Trophoblast cell (in vitro differentiated cells and primary cell): ENCODE measurements at regions not wholly inside any gene's neighbourhood (a gene's known extent, or its start where the extent isn't known, plus 50 kb on each side); places are given as distances from the start of the nearest gene placed in this dataset.

Experiments used
- DNase-seq, 2 donors: peaks; one replicate each; pipeline ENCODE4 v3.0.0-alpha.2; 2016
- H2AFZ ChIP-seq: 2 replicates; pipeline ENCODE4 v1.6.1; 2013; ENCODE audit warnings: low read length, moderate library complexity, mild to moderate bottlenecking; ENCODE audit not compliant: insufficient read depth, poor library complexity
- H2AK5ac ChIP-seq: 2 replicates; pipeline ENCODE4 v1.6.1; 2013; ENCODE audit warnings: mild to moderate bottlenecking, low read length
- H2BK120ac ChIP-seq: 2 replicates; pipeline ENCODE4 v1.6.1; 2013; ENCODE audit warnings: low read length, mild to moderate bottlenecking, moderate library complexity; ENCODE audit not compliant: insufficient read depth, poor library complexity
- H2BK12ac ChIP-seq: 2 replicates; pipeline ENCODE4 v1.6.1; 2013; ENCODE audit warnings: mild to moderate bottlenecking, low read length, moderate library complexity
- H2BK5ac ChIP-seq: 2 replicates; pipeline ENCODE4 v1.6.1; 2013; ENCODE audit warnings: low read length, low read depth, moderate library complexity, mild to moderate bottlenecking; ENCODE audit not compliant: poor library complexity
- H3K14ac ChIP-seq: 2 replicates; pipeline ENCODE4 v1.6.1; 2013; ENCODE audit warnings: mild to moderate bottlenecking, low read length
- H3K18ac ChIP-seq: 2 replicates; pipeline ENCODE4 v1.6.1; 2013; ENCODE audit warnings: mild to moderate bottlenecking, low read length
- H3K23ac ChIP-seq: 2 replicates; pipeline ENCODE4 v1.6.1; 2013; ENCODE audit warnings: low read length
- H3K27ac ChIP-seq: 2 replicates; pipeline ENCODE4 v1.5.1; 2013; ENCODE audit warnings: low read depth, mild to moderate bottlenecking, inconsistent platforms, low read length, moderate library complexity
- H3K27me3 ChIP-seq: 2 replicates; pipeline ENCODE4 v1.6.1; 2013; ENCODE audit warnings: inconsistent platforms, mild to moderate bottlenecking, low read length, moderate library complexity; ENCODE audit not compliant: insufficient read depth
- H3K36me3 ChIP-seq, 2 experiments: 1 replicate in 1 of 2; 2 replicates in 1 of 2; pipeline ENCODE4 v1.6.1; 2013; ENCODE audit warnings: low read length in 2 of 2, mild to moderate bottlenecking in 2 of 2, moderate library complexity in 1 of 2; ENCODE audit not compliant: insufficient read depth in 2 of 2, control insufficient read depth in 1 of 2
- H3K4ac ChIP-seq: 2 replicates; pipeline ENCODE4 v1.6.1; 2013; ENCODE audit warnings: low read depth, mild to moderate bottlenecking, low read length, moderate library complexity
- H3K4me1 ChIP-seq, 2 experiments: 1 replicate in 1 of 2; 2 replicates in 1 of 2; pipeline ENCODE4 v1.6.1; 2013; ENCODE audit warnings: low read length in 2 of 2, mild to moderate bottlenecking in 2 of 2, moderate library complexity in 1 of 2; ENCODE audit not compliant: insufficient read depth in 2 of 2, control insufficient read depth in 1 of 2
- H3K4me2 ChIP-seq: 2 replicates; pipeline ENCODE4 v1.6.1; 2013; ENCODE audit warnings: inconsistent platforms, mild to moderate bottlenecking, low read length, moderate library complexity
- H3K4me3 ChIP-seq: 2 replicates; pipeline ENCODE4 v1.5.1; 2013; ENCODE audit warnings: mild to moderate bottlenecking, low read depth, low read length, inconsistent platforms
- H3K79me1 ChIP-seq: one replicate; pipeline ENCODE4 v1.6.1; 2013; ENCODE audit warnings: low read length
- H3K79me2 ChIP-seq: 2 replicates; pipeline ENCODE4 v1.6.1; 2013; ENCODE audit warnings: low read length, mild to moderate bottlenecking; ENCODE audit not compliant: control insufficient read depth, insufficient read depth, poor library complexity
- H3K9ac ChIP-seq: 2 replicates; pipeline ENCODE4 v1.6.1; 2013; ENCODE audit warnings: mild to moderate bottlenecking, low read length
- H3K9me3 ChIP-seq: 2 replicates; pipeline ENCODE4 v1.6.1; 2013; ENCODE audit warnings: low read depth, mild to moderate bottlenecking, control low read depth, inconsistent platforms, low read length; ENCODE audit not compliant: insufficient read depth
- H4K12ac ChIP-seq: 2 replicates; pipeline ENCODE4 v1.6.1; 2013; ENCODE audit warnings: low read depth, mild to moderate bottlenecking, low read length, moderate library complexity
- H4K8ac ChIP-seq: 2 replicates; pipeline ENCODE4 v1.6.1; 2013; ENCODE audit warnings: low read depth, mild to moderate bottlenecking, low read length, moderate library complexity
- H4K91ac ChIP-seq: one replicate; pipeline ENCODE4 v1.6.1; 2013; ENCODE audit warnings: low read depth, mild to moderate bottlenecking, low read length, moderate library complexity
- WGBS: extraction: QIAGEN DNeasy Blood & Tissue Kit; methylation state at CpG from one replicate; pipeline ENCODE4 v1.1.7; 2013; ENCODE audit warnings: missing lambda C conversion rate; ENCODE audit not compliant: insufficient read length, insufficient coverage; ENCODE audit errors: extremely low coverage; 5-methylcytosine and 5-hydroxymethylcytosine counted together

DNA sequence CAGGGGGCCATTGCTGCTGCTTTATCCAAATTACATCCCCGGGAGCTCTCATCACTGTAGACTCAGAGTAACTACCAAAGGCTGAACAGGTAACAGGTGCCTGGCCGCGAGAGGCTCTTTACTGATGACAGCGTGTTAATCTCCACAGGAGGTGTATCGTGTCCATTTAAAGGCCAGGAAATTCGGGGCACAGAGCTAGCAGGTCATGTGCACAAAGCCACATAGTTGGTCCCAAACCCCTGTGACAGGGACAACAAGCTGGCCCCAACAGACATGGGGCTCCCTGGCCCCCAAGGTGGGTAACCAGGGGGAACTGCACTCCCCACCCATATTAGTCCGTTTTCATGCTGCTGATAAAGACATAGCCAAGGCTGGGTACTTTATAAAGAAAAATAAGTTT is 55.3 kb upstream of the RBFOX3 start:
- Histone ChIP-seq H2AFZ (no peak overlapping the region), H2BK5ac (no peak overlapping the region), H2BK12ac (no peak overlapping the region), H2BK120ac (no peak overlapping the region), H4K8ac (no peak overlapping the region), H3K79me1 (no peaks in the 10 kb centered on the region), H3K27ac (no peak overlapping the region), H3K14ac (no peak overlapping the region), H3K4me3 (no peak overlapping the region), H3K36me3 (no peaks in the 10 kb centered on the region), H3K4me2 (no peak overlapping the region), H2AK5ac (no peak overlapping the region), H3K4ac (no peak overlapping the region), H3K27me3 (no peaks in the 10 kb centered on the region), H4K12ac (no peak overlapping the region), H4K91ac (no peak overlapping the region), H3K9me3 (peaks cover under 1% of the 10 kb centered on the region), H3K18ac (no peak overlapping the region), H3K79me2 (no peaks in the 10 kb centered on the region), H3K23ac (no peak overlapping the region), H3K9ac (no peak overlapping the region), H3K4me1 (peaks cover 7 to 9% of the 10 kb centered on the region in 2 experiments)
- no peak for DNase-seq
- WGBS = no CpG with 5 or more reads among the region's 7 CpGs

DNA sequence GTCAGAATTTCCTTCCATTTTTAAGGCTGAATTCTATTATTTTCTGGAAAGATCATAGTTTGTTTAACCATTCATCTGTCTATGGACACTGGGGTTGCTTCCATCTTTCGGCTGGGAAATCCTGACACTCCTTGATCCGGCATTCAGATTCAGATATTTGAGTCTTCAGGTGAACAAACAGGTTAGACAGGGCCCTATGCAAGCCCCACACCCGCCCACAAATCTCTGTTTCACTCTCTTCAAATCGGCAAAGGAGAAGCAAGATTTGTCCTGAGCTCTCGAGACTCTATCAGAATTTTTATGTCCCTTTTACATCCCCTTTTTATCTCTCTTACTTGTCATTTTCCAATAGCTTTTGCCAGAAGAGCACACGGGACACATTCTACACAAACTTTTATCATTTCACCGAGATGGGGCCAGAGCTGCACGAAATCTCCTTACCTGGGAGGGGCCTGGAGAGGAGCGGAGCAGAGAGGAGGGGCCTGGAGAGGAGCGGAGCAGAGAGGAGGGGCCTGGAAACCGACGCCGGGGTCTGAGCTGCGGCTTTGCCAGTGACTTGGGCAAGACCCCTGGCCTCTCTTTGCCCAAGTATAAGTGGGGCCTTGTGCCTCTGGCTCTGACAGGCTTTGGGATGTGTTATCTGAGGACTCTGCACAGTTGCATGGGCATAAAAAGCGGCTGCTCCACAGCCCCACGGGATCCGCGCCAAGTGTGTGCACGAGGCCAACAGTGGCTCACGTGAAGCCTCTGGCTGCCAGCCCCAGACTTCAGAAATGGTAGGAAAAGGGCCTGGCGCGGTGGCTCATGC is 54.3 kb upstream of the RBFOX3 start:
- H3K4me1 ChIP-seq = peaks cover 7 to 9% of the 10 kb centered on the region in 2 experiments
- H3K36me3 ChIP-seq = no peaks in the 10 kb centered on the region
- H3K27ac ChIP-seq = no peak overlapping the region
- H2AK5ac ChIP-seq = no peak overlapping the region
- H3K18ac ChIP-seq = no peak overlapping the region
- H3K14ac ChIP-seq = no peak overlapping the region
- no peak overlapping the region for H3K4ac ChIP-seq
- H3K9ac ChIP-seq = no peak overlapping the region
- DNase-seq = peak; percentile 5 to 43
- peak overlapping the region; percentile 78 for H4K8ac ChIP-seq
- H3K79me1 ChIP-seq = no peaks in the 10 kb centered on the region
- no peak overlapping the region for H4K12ac ChIP-seq
- no peak overlapping the region for H3K23ac ChIP-seq
- H3K4me3 ChIP-seq = no peak overlapping the region
- peak overlapping the region; percentile 64 for H3K4me2 ChIP-seq
- peak overlapping the region; percentile 77 for H2AFZ ChIP-seq
- H4K91ac ChIP-seq = no peak overlapping the region
- no peaks in the 10 kb centered on the region for H3K79me2 ChIP-seq
- WGBS = no CpG with 5 or more reads among the region's 22 CpGs
- H3K27me3 ChIP-seq = no peaks in the 10 kb centered on the region
- no peaks in the 10 kb centered on the region for H3K9me3 ChIP-seq
- no peak overlapping the region for H2BK120ac ChIP-seq
- no peak overlapping the region for H2BK5ac ChIP-seq
- no peak overlapping the region for H2BK12ac ChIP-seq

DNA sequence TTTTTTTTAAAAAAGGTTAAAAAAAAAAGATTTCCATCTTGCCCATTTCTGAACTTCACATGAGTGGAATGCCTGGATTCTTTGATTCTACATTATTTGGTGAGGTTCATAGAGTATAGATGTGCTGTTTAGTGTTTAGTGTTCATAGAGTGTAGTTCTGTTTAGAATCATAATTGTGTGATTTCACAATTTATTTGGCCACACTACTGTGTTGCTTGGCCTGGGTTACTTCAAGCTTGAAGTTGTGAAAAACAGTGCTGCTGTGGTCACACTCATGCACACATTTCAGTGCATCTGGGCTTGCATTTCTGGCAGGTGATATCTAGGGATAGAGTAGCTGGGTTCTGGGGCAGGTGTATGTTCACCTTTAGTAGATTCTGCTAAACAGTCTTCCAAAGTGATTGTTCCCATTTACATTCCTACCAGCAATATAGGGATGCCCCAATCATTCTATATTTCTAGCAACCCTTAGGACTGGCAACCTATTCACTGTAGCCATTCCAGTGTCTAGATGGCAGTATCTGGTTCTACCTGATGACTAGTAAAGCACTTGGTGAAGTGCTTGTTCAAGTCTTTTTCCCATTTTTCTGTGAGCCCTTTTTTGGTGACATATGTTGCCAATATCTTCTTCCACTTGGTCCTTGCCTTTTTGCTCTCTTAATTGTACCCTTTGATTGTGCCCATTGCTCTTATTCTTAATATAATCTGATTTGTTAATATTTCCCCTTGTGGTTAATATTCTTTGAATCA is 50.6 kb upstream of the RBFOX3 start:
- H3K14ac ChIP-seq = no peak overlapping the region

More for the DNA sequence above, 50.6 kb upstream of the RBFOX3 start:
- Histone ChIP-seq H3K4me2 (no peak overlapping the region), H3K79me2 (no peaks in the 10 kb centered on the region), H3K18ac (no peak overlapping the region), H4K8ac (no peak overlapping the region), H2AK5ac (no peak overlapping the region), H3K79me1 (no peaks in the 10 kb centered on the region), H2BK5ac (no peak overlapping the region), H2BK12ac (no peak overlapping the region), H2AFZ (no peak overlapping the region), H4K12ac (no peak overlapping the region), H2BK120ac (no peak overlapping the region), H3K36me3 (no peaks in the 10 kb centered on the region), H3K27ac (no peak overlapping the region), H3K27me3 (no peaks in the 10 kb centered on the region), H3K9me3 (no peaks in the 10 kb centered on the region), H3K4me1 (peaks cover 7 to 9% of the 10 kb centered on the region in 2 experiments), H4K91ac (no peak overlapping the region), H3K9ac (no peak overlapping the region), H3K4ac (no peak overlapping the region), H3K4me3 (no peak overlapping the region), H3K23ac (no peak overlapping the region)
- DNase-seq = no peak
